HG02642 (cell line): ENCODE measurements at regions not wholly inside any gene's neighbourhood (a gene's known extent, or its start where the extent isn't known, plus 50 kb on each side); places are given as distances from the start of the nearest gene placed in this dataset.
"Not testable (repeated sequence)": the region's sequence is repeated elsewhere in the genome, so short reads cannot be mapped to it uniquely, and the experiment has no call there.

Source experiments
- ATAC-seq: cut with Tn5 transposase; IDR thresholded peaks from one replicate; pipeline ENCODE4 v1.9.1; 2021; ENCODE audit warnings: mild to moderate bottlenecking; ENCODE audit not compliant: unreplicated experiment, poor library complexity

DNA sequence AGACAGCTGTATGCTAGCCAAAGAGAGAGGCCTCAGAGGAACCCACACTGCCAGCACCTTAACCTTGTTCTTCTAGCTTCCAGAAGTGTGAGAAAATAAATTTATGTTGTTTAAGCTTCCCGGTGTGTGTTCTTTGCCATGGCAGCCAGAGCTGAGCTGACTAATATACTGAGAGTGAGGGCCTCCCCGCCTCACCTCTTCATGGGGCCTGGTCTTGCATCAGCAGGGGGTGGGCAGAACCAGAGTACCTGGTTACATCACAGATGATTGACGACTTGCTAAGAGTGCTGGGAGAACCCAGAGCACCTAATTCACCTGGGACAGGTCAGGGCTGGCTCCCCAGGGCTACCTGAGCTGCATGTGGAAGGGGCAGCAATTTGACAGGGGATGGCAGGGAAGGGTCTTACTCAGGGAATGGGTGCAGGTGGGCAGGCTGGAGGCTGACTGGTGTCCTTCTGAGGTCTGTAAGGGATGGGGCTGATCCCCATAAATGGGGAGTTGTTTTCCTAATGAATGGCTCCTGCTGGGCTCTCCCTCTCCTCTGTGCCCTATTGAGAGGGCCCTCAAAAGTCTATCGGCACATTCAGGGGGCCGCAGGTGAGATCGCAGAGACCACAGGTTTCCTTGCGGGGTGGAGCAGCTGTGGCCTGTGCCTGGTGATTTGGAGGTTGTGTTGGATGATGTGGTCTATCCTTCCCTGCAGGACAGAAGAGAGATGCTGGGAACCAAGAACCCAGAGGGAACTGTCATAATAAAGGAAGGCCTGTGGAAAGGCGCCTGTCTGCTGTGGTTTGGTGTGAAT, 60.6 kb upstream of the ETV3 start:
- no peak for ATAC-seq

DNA sequence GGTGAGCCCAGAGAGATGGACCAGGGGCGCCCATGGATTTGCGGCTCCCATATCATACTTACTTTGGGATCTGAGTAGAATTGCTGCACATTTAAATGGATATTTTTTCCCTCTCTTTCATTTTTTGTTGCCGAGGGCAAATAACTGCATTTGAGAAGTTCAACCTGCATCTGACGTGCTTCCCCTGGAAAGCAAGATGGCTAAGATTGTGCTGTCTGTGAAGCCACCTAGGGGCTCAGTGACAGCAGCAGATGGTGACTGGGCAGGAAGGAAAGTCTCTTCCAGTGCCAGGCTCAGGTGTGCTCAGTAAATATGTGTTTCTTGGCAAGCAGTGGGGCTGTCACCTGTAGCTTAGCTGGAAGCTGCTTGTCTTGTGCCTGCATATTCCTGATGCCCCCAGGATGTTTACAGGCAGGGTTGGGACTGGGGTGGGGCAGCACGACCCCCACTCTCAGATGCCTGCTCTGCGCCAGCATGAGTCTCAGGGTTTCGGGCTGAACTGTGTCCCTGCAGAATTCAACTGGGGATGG, 59.8 kb upstream of the ETV3 start:
- no peak for ATAC-seq

DNA sequence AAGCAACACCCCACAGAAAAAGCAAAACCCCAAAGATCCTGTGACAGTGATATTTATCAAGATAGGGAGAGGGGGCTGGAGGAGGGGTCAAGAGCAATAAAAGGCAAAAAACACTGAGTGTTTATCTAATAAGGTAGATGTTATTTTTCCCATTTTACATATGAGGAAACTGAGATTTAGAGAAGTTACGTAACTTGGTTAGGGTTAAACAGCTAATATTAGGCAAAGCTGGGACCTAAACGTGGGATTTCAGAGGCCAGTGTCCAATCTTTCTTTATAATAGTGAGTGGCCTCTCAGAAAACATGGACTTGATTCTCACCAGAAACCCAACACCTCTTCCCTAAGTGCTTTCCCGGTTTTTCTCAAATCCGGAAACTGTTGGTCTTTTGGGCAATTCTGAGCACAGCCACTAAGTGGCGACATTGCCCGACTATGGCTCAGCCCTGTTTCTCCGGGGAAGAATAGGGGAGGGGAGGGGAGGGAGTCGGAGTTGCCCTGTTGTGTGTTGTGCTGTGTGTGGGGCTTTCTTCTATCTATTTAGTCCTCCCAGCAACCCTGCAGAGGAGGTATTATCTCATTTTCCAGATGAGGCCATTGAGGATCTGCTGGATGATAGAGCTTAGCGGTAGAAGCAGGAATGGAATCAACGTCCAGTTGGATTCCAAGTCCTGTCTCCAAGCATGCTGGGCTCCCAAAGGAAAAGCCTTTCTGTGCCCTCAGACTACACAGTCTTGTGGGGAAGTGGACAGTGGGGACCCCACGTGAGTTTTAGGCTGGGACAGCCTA, 58.7 kb upstream of the ETV3 start:
- ATAC-seq = not testable (repeated sequence)

DNA sequence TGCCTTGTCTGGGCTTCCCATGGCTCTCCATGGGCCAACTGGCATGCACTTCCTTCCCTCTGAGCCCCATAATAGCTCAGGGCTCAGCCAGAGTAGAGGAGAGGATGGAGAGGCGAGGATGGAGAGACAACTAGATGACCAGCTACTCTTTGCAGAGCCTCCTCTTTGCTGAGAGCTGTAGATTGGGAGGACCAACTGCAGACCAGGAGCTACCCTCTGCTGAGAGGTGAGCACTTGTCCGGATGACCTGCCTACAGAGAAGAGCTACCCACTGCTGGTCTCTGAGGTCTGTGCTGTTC, 58.0 kb upstream of the ETV3 start:
- no peak for ATAC-seq

DNA sequence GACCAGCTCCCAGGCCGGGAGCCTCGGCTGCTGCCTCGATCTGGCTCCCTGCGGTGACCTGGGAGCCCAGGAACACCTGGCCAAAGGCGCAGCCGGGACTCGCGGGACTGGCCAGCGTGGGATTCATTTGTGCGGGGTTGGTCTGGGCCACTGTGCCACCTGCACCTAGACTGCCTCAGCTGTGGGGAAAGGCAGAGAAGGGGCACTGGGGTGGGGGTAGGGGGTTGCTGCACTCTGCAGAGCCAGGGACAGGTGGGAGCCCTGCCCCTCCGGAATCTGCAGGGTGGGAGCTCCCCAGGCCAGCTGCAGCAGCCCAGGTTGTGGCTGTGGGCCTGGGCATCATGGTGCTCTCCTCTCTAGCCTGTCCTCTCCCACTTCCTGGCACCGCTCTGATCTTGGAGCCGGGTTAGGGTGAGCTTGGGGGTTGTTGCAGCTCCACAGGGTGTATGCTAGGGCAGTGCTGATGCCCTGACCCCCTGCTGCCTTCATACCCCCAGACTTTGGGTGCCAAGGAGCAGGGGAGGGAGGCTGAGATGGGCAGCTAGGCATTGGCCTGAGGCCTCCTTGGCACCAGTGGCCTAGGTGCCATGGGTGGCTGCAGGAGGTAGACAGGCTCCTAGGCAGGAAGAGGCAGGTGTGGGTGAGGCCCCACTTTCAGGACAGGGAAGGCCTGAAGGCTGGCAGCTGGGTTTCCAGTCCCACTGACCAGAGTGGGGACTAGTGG, 57.5 kb upstream of the ETV3 start:
- ATAC-seq = no peak

DNA sequence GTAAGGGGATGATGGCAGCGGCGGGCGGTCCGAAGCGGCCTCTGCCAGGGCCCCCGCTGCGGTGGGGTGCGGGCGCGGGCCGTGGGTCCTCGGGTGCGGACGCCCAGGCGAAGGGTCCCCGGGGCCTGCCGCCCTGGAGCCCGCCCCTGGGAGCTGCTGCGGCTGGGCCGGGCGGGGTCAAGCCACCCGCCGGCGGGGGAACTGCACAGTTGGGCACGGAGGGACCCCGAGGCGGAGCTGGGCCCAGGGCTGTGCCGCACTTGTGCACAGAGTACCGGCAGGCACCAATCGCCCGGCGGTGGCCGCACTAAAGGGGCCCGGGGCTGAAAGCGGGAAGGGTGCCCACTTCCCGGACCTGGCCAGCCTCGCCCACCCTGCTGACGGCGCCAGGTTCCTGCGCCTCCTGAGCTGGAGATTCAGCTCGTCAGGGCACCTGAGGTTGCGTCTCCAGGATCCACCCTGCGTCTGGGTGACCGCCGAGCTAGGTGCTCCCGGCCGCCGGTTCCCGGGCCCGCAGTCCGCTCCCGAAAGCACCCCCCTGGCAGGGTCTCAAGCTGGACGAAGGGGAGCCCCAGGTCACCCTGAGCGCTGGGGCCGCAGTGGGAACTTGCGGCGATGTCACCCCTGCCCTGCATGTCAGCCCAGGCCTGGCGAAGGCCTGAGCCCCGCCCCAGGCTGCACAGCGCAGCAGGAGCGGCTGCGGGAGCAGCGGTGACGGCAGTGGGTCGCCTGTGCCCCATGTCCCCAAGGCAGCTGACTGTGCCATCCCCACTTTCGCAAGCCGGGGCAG, 56.7 kb upstream of the ETV3 start:
- ATAC-seq = no peak

DNA sequence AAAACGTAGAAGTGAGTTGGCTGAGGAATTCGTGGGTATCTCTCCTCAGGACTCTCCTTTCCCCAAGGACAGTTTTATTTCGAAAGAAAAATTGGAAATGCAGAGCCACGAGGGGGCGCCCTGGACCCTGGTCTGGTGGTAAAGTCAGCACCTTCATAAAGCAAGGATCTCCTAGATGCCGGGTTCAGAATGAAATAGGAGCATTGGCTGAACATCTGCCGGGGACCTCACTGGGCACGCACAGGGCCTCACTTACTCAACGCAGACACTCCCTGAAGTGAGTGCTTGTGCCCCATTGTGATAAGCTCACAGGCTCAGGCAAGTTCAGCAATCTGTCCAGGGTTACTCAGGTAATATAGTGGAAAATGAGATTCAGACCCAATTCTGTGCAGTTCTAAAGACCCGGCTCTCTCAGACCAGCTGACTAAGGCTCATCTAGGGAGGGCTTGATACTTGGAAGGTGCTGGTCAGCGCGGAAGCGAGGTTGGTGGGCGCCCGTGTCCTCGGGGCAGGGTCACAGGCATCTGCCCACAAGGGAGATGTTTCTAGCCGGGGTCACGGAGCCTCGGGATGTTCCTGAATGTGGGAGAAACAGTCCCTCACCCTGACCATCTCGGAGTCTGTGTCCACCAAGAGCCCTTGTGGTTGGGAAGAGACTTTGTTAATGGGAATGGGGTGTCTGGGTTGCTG, 55.7 kb upstream of the ETV3 start:
- no peak for ATAC-seq

DNA sequence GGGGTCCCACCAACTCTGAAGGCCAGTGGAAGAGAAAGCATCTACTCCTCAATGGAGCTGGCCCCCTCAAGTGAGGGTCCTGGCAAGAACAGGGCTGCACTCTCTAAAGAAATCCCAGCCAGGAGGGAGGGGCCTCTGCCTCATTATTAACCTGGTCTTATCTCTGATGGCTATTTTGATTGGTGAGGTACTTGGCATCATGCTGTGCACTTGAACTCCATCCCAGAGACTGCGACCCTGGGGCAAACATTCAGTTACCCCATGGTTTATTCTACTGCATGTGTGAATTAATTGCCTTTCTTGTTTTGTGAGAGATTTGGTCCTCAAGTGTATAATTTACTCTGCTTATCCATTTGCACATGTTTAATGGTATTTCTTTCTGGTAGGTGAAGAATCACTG, 55.0 kb upstream of the ETV3 start:
- ATAC-seq = no peak

DNA sequence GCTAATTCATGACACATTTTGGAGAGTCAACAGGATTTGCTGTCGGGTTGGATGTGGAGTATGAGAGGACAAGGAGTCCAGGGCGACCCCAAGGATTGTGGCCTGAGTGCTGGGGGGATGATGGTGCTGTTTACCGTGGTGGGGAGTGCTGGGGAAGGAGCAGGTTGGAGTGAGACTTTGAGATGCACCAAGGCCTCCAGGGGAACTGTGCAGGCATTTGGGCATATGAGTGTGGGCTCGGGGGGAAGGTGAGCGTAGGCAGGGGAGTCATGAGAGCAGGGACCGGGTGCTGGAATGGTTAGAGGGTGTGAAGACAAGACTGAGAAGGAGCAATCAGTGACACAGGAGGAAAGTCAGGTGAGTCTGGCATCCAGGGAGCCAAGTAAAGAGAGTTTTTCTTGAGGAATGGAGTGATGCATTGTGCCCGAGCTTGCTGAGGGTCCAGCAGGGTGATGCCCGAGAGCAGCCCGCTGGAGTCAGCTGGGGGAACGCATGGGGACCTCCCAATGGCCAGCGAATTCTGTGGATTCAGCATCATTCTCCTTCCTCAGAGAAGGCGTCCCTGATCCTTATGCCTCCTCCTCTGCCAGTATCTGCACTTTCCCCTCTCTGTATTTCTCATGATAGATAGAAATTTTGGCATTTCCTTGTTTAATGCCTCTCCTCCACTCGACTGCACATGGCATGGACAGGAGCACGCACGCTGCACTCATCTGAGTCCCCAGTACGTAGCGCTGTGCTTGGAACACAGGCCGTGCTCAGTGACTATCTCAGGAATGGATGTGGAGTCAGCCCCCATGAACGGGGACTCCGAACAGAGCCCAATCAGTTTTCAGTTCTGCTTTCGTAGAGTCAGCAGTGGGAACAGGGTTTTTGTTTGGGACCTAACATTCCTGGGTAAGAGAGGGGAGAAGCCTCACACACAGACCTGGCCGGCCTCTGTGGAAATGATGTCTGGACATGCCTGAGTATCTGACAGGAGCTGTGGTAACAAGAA, 52.1 kb upstream of the ETV3 start:
- no peak for ATAC-seq

DNA sequence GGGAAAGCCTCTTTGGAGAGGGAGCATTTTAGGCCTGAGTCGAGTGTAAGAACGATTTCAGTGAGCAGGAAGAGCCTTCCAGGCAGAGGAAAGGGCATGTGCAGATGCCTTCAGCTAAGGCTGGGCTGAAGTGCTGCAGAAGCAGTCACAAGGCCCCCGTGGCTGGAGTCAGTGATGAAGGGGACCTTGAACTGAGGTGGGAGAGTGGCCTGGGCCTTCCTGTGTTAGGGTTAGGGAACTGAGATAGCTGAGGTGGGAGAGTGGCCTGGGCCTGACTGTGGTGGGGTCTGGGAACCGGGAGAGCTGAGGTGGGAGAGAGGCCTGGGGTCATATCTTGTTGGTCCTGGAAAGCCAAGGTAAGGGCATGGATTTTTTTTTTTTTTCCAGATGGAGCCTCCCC, 50.9 kb upstream of the ETV3 start:
- ATAC-seq = no peak
